ENCODE measurements at regions not wholly inside any gene's neighbourhood (a gene's known extent, or its start where the extent isn't known, plus 50 kb on each side); places are given as distances from the start of the nearest gene placed in this dataset. TPM values are rescaled to one million over a fixed set of nuclear protein-coding genes. Genes with fewer than 3 reads are reported as not detected.

Small RNA genes lying in the stretch of these regions (small RNA-seq; reads per million reads assigned to genes)
- gene AC023449.1 = not detected
